ENCODE measurements at regions not wholly inside any gene's neighbourhood (a gene's known extent, or its start where the extent isn't known, plus 50 kb on each side); places are given as distances from the start of the nearest gene placed in this dataset.

- ChIA-PET CTCF (no interaction called here), POLR2A (no interaction called here)
- H3K4me1 ChIP-seq (ENCODE audit: control insufficient read depth, insufficient read depth, low read length): no peaks in the 10 kb centered on the region
- TF ChIP-seq CTCF (IDR thresholded peaks at IDR 0.05) (no peak), REST (IDR thresholded peaks at IDR 0.05; ENCODE audit: insufficient read depth in 1 of 2, low read depth in 2 of 2, low read length in 1 of 2) (no peak; a peak in 1 of 4 replicates), POLR2AphosphoS5 (IDR thresholded peaks at IDR 0.05; ENCODE audit: low read depth, low read length) (no peak), SIN3A (IDR thresholded peaks at IDR 0.05; ENCODE audit: borderline replicate concordance, insufficient read depth, low read depth, low read length) (no peak), TCF7L2 (IDR thresholded peaks at IDR 0.05; ENCODE audit: low read depth, low read length) (no peak)
- H3K4me3 ChIP-seq (ENCODE audit: low read depth in 2 of 2, low read length in 2 of 2): no peak overlapping the region
- H3K36me3 ChIP-seq (ENCODE audit: control insufficient read depth, insufficient read depth, low read length): no peaks in the 10 kb centered on the region
- no peak overlapping the region for H3K27ac ChIP-seq (ENCODE audit: low read length)
- no peaks in the 10 kb centered on the region for H3K27me3 ChIP-seq (ENCODE audit: control insufficient read depth, insufficient read depth, low read length)
- in situ Hi-C loops (cut with HindIII; ENCODE audit: low pct_unique_long_range_greater_than_20kb, low sequenced_read_pairs): no loop called here
- no peaks in the 10 kb centered on the region for H3K9me3 ChIP-seq (ENCODE audit: control insufficient read depth, insufficient read depth, low read depth, low read length)
- intact Hi-C loops (cut with micrococcal nuclease; ENCODE audit: unreplicated experiment): no loop called here
- DNase-seq (ENCODE audit: low read depth, low spot score): no peak
- no TSS peak for BruUV-seq (replicated peaks)
- ATAC-seq: no peak
Observed at GRCh38 chr9:118918180-118918579, 451.1 kb downstream of the BRINP1 start.

GRCh38 chr9:118928722-118929121 lies 440.5 kb downstream of the BRINP1 start:
- Histone ChIP-seq H3K27me3 (ENCODE audit: control insufficient read depth, insufficient read depth, low read length) (no peaks in the 10 kb centered on the region), H3K4me1 (ENCODE audit: control insufficient read depth, insufficient read depth, low read length) (no peaks in the 10 kb centered on the region), H3K9me3 (ENCODE audit: control insufficient read depth, insufficient read depth, low read depth, low read length) (no peaks in the 10 kb centered on the region), H3K27ac (ENCODE audit: low read length) (no peak overlapping the region), H3K4me3 (ENCODE audit: low read depth in 2 of 2, low read length in 2 of 2) (no peak overlapping the region), H3K36me3 (ENCODE audit: control insufficient read depth, insufficient read depth, low read length) (no peaks in the 10 kb centered on the region)
- intact Hi-C loops (cut with micrococcal nuclease; ENCODE audit: unreplicated experiment) (no loop called here), in situ Hi-C loops (cut with HindIII; ENCODE audit: low pct_unique_long_range_greater_than_20kb, low sequenced_read_pairs) (no loop called here)
- TF ChIP-seq TCF7L2 (IDR thresholded peaks at IDR 0.05; ENCODE audit: low read depth, low read length) (no peak), SIN3A (IDR thresholded peaks at IDR 0.05; ENCODE audit: borderline replicate concordance, insufficient read depth, low read depth, low read length) (no peak), CTCF (IDR thresholded peaks at IDR 0.05) (no peak), POLR2AphosphoS5 (IDR thresholded peaks at IDR 0.05; ENCODE audit: low read depth, low read length) (no peak), REST (IDR thresholded peaks at IDR 0.05; ENCODE audit: insufficient read depth in 1 of 2, low read depth in 2 of 2, low read length in 1 of 2) (no peak)
- BruUV-seq (replicated peaks): no TSS peak
- ATAC-seq (no peak), DNase-seq (ENCODE audit: low read depth, low spot score) (no peak)
- POLR2A ChIA-PET: no interaction called here
- CTCF ChIA-PET: no interaction called here

Data from Panc1 (cell line).